ENCODE measurements at regions not wholly inside any gene's neighbourhood (a gene's known extent, or its start where the extent isn't known, plus 50 kb on each side); places are given as distances from the start of the nearest gene placed in this dataset.
A peak's percentile ranks its signal among the peaks of the same experiment; 100 is the strongest.

GRCh38 chr4:19739101-19739651, 512.5 kb upstream of the SLIT2 start:
- H3K4me3 ChIP-seq (ENCODE audit: low read length in 3 of 3): peak overlapping the region in 1 of 3 donors; percentile 43
- H3K36me3 ChIP-seq (ENCODE audit: control insufficient read depth in 2 of 3, insufficient read depth in 3 of 3, low read length in 3 of 3): no peaks in the 10 kb centered on the region
- TF ChIP-seq, protein P1, sequence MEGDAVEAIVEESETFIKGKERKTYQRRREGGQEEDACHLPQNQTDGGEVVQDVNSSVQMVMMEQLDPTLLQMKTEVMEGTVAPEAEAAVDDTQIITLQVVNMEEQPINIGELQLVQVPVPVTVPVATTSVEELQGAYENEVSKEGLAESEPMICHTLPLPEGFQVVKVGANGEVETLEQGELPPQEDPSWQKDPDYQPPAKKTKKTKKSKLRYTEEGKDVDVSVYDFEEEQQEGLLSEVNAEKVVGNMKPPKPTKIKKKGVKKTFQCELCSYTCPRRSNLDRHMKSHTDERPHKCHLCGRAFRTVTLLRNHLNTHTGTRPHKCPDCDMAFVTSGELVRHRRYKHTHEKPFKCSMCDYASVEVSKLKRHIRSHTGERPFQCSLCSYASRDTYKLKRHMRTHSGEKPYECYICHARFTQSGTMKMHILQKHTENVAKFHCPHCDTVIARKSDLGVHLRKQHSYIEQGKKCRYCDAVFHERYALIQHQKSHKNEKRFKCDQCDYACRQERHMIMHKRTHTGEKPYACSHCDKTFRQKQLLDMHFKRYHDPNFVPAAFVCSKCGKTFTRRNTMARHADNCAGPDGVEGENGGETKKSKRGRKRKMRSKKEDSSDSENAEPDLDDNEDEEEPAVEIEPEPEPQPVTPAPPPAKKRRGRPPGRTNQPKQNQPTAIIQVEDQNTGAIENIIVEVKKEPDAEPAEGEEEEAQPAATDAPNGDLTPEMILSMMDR (IDR thresholded peaks at IDR 0.05; ENCODE audit: borderline replicate concordance, extremely low read depth, insufficient read depth): no peak
- H3K9ac ChIP-seq (ENCODE audit: low read length in 3 of 3): no peak overlapping the region
- no peaks in the 10 kb centered on the region for H3K9me3 ChIP-seq (ENCODE audit: control insufficient read depth in 2 of 3, insufficient read depth in 1 of 3, low read length in 3 of 3)
- H3K27ac ChIP-seq (ENCODE audit: low read depth in 2 of 2, low read length in 2 of 2): no peak overlapping the region
- intact Hi-C loops (cut with DNase I): no loop called here
- H3K4me1 ChIP-seq (ENCODE audit: control insufficient read depth in 2 of 3, insufficient read depth in 2 of 3, low read depth in 1 of 3, low read length in 3 of 3): peaks cover 0 to 6% (median 2%) of the 10 kb centered on the region in 3 donors
- no peaks in the 10 kb centered on the region for H3K27me3 ChIP-seq (ENCODE audit: control insufficient read depth, insufficient read depth, low read length)
- DNase-seq (peak in 4 of 5 donors; percentile 44 to 93 (median 80)), FAIRE-seq (no peak)

GRCh38 chr4:19736968-19737756, 514.5 kb upstream of the SLIT2 start:
- Histone ChIP-seq H3K4me1 (ENCODE audit: control insufficient read depth in 2 of 3, insufficient read depth in 2 of 3, low read depth in 1 of 3, low read length in 3 of 3) (peaks cover 0 to 6% (median 2%) of the 10 kb centered on the region in 3 donors), H3K27ac (ENCODE audit: low read depth in 2 of 2, low read length in 2 of 2) (no peak overlapping the region), H3K4me3 (ENCODE audit: low read length in 3 of 3) (no peak overlapping the region), H3K27me3 (ENCODE audit: control insufficient read depth, insufficient read depth, low read length) (no peaks in the 10 kb centered on the region), H3K9ac (ENCODE audit: low read length in 3 of 3) (no peak overlapping the region), H3K9me3 (ENCODE audit: control insufficient read depth in 2 of 3, insufficient read depth in 1 of 3, low read length in 3 of 3) (no peaks in the 10 kb centered on the region), H3K36me3 (ENCODE audit: control insufficient read depth in 2 of 3, insufficient read depth in 3 of 3, low read length in 3 of 3) (no peaks in the 10 kb centered on the region)
- intact Hi-C loops (cut with DNase I): no loop called here
- TF ChIP-seq, protein P1 (IDR thresholded peaks at IDR 0.05; ENCODE audit: borderline replicate concordance, extremely low read depth, insufficient read depth): no peak
- DNase-seq (no peak), FAIRE-seq (no peak)

DNA sequence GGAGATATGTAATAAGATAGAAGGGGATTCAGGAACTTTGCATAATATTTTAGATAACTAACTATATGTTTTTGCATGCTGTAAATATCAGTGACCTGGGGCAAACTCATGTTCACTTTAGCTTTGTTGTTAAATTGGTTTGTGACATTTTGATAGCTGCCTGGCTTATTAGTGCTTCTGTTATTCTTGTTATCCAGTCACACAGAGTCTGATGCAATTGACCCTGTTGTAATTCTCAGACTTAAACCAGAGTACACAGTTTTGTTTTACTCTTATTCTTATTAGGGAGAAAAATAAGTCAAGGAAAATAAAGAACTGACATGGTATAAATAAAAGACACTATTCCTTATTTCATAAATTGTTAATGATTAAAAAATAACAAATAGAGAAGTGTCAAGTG, 516.7 kb upstream of the SLIT2 start:
- intact Hi-C loops (cut with DNase I): no loop called here
- no peak for FAIRE-seq

More for the DNA sequence above, 516.7 kb upstream of the SLIT2 start:
- H3K27me3 ChIP-seq (ENCODE audit: control insufficient read depth, insufficient read depth, low read length): no peaks in the 10 kb centered on the region
- H3K4me3 ChIP-seq (ENCODE audit: low read length in 3 of 3): no peak overlapping the region
- no peak overlapping the region for H3K9ac ChIP-seq (ENCODE audit: low read length in 3 of 3)
- H3K9me3 ChIP-seq (ENCODE audit: control insufficient read depth in 2 of 3, insufficient read depth in 1 of 3, low read length in 3 of 3): peaks cover 0 to 4% (median 0%) of the 10 kb centered on the region in 3 donors
- H3K36me3 ChIP-seq (ENCODE audit: control insufficient read depth in 2 of 3, insufficient read depth in 3 of 3, low read length in 3 of 3): no peaks in the 10 kb centered on the region
- no peak overlapping the region for H3K27ac ChIP-seq (ENCODE audit: low read depth in 2 of 2, low read length in 2 of 2)
- TF ChIP-seq, protein P1 (IDR thresholded peaks at IDR 0.05; ENCODE audit: borderline replicate concordance, extremely low read depth, insufficient read depth): no peak
- peaks cover 0 to 6% (median 2%) of the 10 kb centered on the region in 3 donors for H3K4me1 ChIP-seq (ENCODE audit: control insufficient read depth in 2 of 3, insufficient read depth in 2 of 3, low read depth in 1 of 3, low read length in 3 of 3)
- DNase-seq: peak in 1 of 5 donors; percentile 9

Data from kidney (tissue), 13 donors.